Central memory CD4-positive, alpha-beta T cell (primary cell): ENCODE measurements at regions not wholly inside any gene's neighbourhood (a gene's known extent, or its start where the extent isn't known, plus 50 kb on each side); places are given as distances from the start of the nearest gene placed in this dataset.
"Not testable (repeated sequence)": the region's sequence is repeated elsewhere in the genome, so short reads cannot be mapped to it uniquely, and the experiment has no call there.

Experiments
- DNase-seq: peaks from one replicate; pipeline ENCODE4 v3.0.0; 2022

DNA sequence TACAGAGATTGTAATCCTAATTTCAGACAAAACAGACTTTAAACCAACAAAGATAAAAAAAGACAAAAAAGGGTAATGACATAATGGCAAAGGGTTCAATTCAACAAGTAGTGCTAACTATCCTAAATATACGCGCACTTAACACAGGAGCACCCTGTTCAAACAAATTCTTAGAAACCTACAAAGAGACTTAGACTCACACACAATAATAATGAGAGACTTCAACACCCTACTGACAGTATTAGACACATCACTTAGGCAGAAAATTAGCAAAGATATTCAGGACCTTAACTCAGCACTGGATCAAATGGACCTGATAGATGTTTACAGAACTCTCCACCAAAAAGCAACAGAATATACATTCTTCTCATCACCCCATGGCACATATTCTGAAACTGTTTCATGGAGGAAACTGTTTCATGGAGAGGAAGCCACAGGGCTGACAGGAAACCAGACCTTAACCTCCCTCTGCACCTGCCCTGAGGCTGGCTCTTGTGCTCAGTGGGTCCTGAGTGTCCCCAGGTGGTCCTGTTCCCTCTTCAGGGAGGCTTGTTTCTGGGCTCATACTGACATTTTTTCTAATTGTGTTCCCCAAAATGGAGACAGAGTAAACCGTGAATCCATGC is 54.7 kb downstream of the OR4M2 start:
- not testable (repeated sequence) for DNase-seq

DNA sequence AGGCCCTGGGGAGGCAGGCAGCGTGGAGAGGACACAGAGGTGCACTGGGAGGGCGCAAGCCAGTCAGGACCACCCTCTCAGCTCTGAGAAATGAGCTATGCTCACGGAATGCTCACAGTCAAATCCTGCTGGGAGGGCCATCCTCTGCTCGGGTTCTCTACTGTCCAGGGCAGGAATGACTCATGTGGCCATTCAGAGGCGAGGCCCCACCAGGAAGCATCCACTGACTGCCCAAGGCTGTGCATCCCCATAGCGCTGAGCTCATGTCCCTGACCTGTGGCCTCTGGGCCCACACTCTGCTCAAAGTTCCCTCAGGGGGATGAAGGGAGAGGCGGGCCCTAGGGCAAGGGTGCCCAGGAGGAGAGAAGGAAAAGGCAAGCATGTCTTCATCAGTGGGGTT is 57.2 kb downstream of the OR4M2 start:
- DNase-seq, result not testable (repeated sequence)

DNA sequence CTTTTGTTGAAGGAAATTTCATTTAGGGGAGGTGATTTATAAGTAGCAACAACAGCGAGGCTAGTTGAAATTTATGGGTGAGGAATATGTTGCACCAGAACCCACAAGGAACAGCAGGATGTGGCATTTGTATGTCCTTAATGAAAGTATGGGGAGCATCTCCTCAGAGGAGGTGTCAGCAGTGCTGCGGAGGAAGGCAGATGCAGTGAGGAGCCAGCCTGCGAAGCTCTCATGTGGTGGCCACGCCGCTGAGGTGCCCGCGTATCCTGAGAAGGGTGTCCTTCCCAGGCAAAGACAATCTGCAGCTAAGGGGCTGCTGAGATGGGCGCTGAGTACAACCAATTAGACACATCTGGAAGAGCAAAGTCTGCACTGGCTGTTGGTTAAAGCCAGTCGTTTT is 60.8 kb downstream of the OR4M2 start:
- DNase-seq, result not testable (repeated sequence)

DNA sequence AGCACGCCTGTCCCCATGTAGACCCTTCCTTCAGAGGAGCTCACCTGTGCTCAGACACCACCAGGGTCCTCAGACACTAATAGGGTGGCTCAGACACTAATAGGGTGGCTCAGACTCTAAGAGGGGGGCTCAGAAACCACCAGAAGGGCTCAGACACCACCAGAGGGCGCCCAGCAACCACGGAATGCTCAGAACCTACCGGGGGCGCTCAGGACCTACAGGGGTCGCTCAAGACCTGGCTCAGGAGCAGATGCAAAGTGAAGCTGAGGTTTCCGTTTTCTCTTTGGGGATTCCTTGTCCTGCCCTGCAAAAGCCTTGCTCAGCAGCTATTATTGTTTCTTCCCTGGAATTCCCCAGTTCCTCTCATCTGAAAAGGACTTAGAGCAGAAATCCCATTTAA is 67.8 kb downstream of the OR4M2 start:
- DNase-seq, result not testable (repeated sequence)

DNA sequence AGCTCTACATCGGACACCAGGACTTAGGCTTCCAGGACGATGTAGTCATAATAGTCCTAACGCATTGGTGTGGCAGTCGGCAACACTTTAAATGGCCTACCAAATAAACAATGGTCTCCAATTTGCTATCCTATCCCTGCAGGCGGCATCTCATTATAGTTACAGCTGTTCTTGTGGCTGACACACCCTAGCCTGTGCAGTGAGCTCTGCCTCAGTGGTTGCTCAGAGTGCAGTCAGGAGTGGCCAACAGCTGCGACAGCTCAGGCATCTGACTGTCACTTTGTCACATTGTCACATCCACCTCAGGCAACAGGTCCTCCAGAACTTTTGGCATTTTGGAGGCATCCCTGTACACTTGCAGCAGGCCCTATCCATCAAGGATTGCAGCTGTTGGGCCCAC is 77.9 kb downstream of the OR4M2 start:
- DNase-seq, result not testable (repeated sequence)

DNA sequence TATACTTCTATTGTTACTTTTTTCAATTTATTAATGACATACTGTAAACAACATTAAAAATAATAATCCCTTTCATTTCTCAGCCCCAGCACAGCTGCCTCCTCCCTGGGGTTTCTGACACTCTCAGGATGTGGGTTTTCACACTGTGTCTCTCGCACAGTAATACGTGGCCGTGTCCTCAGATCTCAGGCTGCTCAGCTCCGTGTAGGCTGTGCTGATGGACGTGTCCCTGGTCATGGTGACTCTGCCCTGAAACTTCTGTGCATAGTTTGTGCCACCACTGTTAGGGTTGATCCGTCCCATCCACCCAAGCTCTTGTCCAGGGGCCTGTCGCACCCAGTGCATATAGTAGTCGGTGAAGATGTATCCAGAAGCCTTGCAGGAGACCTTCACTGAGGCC is 80.0 kb downstream of the OR4M2 start:
- DNase-seq, result not testable (repeated sequence)

DNA sequence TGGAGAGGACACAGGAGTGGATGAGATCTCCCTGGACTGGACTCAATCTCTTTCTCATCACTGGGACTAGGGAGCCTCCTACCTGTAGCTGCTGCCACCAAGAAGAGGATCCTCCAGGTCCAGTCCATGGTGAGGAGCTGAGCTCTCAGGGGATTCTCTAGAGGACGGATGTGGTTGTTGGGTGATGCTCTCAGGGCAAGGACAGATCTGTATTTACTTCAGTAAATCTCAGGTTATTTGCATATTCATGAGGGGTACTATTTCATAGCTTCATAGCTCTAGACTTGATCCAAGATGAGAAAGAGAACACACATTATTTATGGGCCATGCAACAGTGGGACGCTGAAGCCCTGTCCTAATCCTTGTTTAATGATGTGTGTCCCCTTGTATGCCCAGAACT is 80.4 kb downstream of the OR4M2 start:
- DNase-seq, result not testable (repeated sequence)

DNA sequence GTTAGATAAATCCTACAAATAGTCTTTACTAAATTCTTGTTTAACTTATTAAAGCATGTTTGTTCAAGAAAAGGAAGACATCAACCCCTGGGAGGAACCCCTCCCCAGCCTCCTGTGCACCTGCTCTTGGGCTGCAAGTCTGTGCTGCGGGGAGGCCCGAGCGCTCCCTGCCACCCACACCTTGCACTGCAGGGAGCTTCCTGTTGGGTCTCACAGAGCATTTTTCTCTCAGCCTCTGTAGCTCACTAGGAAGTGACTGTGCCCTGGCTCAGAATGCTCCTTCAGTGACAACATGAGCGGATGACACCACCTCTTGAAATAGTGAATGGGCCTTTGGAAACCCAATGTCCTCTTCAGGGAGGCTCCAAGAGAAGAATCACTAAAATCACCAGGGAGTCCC is 81.1 kb downstream of the OR4M2 start:
- not testable (repeated sequence) for DNase-seq

DNA sequence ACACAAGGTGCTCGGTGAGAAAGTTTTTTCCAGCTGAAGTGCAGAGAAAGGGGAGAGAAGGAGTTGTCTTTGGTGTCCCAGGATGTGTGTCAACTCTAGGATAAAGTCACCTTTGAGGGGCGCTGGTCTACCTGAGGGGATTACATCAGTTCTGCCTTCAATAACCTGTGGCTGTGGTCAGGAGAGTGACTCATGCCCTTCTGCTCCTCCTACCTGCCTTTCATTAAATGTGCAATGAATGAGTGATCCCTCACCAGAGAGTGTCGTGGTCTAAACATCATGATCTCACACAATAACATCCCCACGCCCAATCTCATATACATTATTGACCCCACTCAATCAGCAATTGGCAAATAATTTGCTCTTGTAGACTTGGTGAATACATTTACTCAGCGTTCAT is 83.4 kb downstream of the OR4M2 start:
- DNase-seq, result not testable (repeated sequence)

DNA sequence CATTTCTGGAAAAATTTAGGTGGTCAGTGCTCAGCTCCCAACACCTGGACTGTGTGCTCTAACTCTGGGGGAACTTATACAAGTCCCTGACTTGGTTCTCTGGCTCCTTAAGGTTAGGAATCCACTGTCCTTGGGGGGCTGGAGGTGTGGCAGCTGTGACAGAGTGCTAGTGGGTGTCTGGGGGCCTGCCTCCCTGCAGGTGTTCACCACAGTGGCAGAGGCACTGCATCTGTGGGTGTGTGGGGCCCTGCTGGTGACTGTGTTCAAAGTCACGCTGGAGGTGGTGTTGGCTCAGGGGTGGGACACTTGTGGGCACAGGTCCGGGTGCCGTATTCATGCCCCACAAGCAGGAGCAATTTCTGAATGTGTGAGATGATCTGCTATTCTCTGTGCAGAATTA is 87.2 kb downstream of the OR4M2 start:
- not testable (repeated sequence) for DNase-seq

DNA sequence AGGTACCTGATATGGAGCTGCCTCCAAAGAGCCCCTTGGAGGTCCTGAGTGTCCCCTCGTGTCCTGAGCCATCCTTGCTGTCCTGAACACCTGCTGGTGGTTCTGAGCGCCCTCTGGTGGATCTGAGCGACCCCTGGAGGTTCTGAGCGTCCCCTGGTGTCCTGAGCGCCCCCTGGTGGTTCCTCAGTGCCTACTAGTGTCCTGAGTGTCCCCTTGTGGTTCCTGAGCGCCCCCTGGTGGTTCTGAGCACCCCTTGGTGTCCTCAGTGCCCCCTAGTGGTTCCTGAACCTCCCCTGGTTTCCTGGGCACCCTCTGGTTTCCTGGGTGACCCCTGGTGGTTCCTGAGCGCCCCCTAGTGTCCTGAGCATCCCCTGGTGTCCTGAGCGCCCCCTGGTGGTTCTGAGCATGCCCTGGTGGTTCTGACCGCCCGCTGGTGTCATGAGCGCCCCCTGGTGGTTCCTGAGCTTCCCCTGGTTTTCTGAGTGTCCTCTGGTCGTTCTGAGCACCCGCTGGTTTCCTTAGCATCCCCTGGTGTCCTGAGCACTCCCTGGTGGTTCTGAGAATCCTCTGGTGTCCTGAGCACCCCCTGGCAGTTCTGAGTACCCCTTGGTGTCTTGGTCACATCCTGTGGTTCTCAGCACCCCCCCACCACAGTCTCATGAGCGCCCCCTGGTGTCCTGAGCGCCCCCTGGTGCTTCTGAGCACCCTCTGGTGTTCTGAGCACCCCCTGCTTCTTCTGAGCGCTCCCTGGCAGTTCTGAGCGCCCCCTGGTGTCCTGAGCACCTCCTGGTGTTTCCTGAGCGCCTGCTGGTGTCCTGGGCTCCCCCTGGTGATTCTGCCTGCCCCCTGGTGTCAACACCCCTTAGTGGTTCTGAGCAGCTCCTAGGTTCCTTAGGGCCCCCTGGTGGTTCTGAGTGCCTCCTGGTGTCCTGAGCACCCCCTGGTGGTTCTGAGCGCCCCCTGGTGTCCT is 93.0 kb downstream of the OR4M2 start:
- DNase-seq, result not testable (repeated sequence)

DNA sequence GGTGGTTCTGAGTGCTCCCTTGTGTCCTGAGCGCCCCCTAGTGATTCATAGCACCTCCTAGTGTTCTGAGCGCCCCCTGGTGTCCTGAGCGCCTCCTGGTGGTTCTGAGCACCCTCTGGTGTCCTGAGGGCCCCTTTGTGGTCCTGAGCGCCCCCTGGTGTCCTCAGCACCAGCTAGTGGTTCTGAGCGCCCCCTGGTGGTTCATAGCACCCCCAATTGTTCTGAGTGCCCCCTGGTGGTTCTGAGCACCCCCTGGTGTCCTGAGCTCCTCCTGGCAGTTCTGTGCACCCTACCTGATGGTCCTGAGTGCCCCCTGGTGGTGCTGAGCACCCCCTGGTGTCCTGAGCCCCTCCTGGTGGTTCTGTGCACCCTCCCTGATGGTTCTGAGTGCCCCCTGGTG is 93.8 kb downstream of the OR4M2 start:
- not testable (repeated sequence) for DNase-seq

DNA sequence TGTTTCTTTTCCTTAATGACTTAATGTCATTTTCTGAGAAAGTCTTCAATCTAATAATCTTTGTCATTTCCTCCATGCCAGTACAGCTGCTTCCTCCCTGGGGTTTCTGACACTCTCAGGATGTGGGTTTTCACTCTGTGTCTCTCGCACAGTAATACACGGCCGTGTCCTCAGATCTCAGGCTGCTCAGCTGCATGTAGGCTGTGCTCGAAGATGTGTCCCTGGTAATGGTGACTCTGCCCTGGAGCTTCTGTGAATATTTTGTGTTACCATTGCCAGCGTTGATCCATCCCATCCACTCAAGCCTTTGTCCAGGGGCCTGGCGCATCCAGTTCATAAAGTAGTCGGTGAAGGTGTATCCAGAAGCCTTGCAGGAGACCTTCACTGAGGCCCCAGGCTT is 97.6 kb downstream of the OR4M2 start:
- not testable (repeated sequence) for DNase-seq

DNA sequence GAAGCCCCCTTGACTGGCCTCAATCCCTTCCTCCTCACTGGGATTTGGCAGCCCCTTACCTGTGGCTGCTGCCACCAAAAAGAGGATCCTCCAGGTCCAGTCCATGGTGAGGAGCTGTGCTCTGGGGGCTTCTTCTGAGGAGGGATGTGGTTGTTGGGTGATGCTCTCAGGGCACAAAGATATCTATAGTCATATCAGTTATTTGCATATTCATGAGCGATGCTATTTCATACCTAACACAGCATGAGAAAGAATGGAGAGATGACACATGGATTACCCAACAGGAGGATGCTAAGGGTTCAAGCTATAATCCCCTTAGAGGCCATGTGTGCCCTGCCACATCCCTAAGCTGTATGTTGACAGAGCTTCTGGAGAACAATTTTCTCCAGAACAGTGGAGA is 98.1 kb downstream of the OR4M2 start:
- not testable (repeated sequence) for DNase-seq

DNA sequence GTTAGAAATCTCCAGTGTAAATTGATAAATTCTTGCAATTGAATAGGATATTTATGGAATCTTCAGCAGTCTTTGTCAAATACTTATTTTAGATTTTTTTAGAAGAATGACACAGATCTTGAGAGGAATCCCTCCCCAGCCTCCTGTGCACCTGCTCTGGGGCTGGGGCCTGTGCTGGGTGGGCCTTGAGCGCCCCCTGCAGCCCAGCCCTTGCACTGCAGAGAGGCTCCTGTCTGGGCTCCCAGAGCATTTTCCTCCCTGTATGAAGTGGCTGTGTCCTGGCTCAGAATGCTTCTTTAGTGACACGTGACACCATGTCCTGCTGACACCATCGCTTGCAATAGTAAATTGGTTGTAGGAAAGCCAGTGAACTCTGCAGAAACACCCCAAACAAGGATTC is 98.7 kb downstream of the OR4M2 start:
- DNase-seq, result not testable (repeated sequence)

DNA sequence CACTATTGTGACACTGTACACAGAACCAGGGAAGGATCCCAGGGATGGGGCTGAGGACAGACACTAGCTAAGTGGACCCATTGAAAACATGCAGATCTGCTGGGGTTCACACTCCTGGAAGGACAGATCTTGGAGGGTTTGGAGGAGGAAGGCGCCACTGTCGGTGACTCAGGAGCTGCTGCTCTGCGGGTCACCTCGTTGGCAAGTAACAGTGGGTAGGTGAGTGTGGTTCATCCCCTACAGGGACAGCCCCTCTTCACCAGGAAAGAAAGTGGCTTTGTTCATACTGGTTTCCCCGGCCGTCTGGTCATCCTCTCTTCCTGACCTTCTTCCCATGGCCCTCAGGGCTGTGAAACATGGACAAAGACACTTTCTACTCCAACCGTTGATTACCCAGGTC is 100.3 kb downstream of the OR4M2 start:
- DNase-seq, result not testable (repeated sequence)

DNA sequence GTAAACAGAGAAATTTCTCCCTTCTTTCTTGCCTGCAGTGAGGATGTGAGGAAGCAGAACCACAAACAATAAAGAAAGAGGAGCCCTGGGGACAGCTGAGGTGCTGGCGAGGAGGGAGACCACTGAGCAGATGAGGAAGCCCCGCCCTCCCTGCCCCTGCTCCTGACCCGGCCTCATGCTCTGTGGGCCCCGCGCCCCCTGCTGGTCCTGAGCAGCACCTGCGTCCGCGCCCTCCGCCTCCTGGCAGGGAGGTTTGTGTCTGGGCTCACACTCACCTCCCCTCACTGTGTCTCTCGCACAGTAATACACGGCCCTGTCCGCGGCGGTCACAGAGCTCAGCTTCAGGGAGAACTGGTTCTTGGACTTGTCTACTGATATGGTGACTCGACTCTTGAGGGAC is 104.4 kb downstream of the OR4M2 start:
- DNase-seq, result not testable (repeated sequence)

DNA sequence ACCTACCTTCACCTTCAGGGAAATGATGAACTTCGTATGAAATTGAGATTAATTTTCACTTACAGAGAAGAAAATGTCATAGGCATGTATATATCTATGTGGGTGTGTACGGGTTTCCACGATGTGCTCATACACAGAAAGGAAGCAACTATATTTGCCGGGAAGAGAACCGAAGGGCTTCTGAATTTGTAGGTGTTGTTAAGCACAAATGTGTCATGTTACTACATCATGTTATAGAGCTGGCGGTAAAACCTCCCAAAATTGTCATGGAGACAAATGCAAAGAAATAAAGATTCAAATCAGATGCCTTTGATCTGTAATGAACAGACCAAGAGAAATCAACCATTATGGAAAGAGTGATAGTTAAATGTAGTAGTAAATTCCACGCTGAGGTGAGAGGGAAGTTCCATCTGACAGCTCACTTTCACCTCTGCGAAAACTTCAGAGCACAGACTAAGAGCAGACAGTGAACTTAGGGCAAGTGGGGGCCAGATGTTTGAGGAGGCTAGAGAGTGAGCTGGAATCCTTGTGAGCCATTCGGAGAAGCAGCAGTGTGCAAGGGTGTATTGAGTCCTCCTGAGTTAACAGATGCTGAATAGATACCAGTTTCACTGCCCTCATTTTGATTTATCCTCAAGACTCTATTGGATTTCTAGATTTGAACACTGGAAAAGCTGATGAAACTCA is 106.7 kb downstream of the OR4M2 start:
- not testable (repeated sequence) for DNase-seq

DNA sequence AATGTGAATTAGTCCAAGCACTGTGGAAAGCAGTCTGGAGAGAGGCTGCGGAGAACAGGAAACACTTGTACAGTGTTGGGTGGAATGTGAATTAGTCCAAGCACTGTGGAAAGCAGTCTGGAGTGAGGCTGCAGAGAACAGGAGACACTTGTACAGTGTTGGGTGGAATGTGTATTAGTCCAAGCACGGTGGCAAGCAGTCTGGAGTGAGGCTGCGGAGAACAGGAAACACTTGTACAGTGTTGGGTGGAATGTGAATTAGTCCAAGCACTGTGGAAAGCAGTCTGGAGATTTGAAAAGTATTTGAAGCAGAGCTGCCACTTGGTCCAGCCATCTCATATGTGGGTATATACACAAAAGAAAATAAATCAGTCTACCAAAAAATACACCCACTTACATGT is 111.5 kb downstream of the OR4M2 start:
- DNase-seq, result not testable (repeated sequence)

DNA sequence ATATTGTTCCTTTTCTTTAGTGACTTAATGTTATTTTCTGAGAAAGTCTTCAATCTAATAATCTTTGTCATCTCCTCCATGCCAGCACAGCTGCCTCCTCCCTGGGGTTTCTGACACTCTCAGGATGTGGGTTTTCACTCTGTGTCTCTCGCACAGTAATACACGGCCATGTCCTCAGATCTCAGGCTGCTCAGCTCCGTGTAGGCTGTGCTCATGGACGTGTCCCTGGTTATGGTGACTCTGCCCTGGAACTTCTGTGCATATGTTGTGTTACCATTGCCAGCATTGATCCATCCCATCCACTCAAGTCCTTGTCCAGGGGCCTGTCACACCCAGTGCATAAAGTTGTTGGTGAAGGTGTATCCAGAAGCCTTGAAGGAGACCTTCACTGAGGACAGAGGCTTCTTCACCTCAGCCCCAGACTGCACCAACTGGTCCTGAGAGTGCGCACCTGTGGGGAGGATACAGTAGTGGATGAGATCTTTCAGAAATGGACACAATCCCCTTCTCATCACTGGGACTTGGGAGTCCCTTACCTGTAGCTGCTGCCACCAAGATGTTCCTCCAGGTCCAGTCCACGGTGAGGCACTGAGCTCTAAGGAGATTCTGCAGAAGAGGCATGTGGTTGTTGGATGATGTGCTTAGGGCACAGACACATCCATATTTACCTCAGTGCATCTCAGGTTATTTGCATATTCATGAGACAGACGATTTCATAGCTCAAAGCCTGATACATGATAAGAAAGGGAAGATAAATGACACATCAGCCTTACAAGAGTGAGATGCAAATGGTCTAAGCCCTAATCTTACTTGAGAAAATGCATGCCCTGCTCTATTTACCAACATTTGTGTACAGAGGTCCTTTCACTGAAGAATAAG is 114.7 kb downstream of the OR4M2 start:
- not testable (repeated sequence) for DNase-seq

DNA sequence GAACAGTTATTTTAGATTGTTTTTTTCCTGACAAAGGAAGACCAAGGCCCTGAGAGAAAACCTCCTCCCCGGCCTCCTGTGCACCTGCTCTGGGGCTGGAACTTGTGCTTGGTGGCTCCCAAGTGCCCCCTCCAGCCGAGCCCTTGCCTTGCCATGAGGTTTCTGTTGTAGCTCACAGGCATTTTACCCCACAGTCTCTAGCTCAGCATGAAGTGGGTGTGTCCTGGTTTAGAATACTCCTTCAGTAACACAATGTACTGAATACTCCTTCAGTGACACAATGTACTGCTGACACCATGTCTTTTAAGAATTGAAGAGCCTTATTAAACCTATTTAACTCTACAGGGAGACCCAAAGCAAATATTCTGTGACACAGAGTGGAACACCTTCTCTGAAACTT is 116.1 kb downstream of the OR4M2 start:
- not testable (repeated sequence) for DNase-seq

DNA sequence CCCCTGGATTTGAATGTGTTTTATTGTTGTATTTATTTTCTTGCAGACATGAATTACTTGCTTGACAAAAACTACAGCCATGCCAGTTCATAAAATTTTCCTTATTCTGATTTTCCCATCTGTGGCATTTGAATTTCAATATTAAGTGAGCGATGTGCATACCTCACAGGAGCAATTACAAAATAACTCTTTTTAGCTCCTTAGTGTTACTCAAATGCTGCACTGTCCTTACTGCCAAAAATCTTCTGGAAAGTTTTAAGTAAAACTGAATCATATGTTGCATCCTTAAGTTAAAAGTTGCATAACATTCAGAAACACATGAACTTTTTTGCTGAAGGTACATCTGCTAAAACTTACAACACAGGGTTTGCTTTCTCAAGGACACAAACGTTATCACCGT is 120.1 kb downstream of the OR4M2 start:
- not testable (repeated sequence) for DNase-seq
